ENCODE measurements at regions not wholly inside any gene's neighbourhood (a gene's known extent, or its start where the extent isn't known, plus 50 kb on each side); places are given as distances from the start of the nearest gene placed in this dataset.
A peak's percentile ranks its signal among the peaks of the same experiment; 100 is the strongest.
"Not testable (repeated sequence)": the region's sequence is repeated elsewhere in the genome, so short reads cannot be mapped to it uniquely, and the experiment has no call there.

- DNase-seq = no peak
These were observed 128.0 kb downstream of the ATP23 start for GRCh38 chr12:58069268-58069963.

GRCh38 chr12:58071994-58072393 lies 130.6 kb downstream of the ATP23 start:
- DNase-seq = no peak

GRCh38 chr12:58074259-58074658 lies 132.9 kb downstream of the ATP23 start:
- no peak for DNase-seq

GRCh38 chr12:58079806-58080205 lies 138.4 kb downstream of the ATP23 start:
- DNase-seq = no peak

- DNase-seq = no peak
These were observed 140.1 kb downstream of the ATP23 start for GRCh38 chr12:58081488-58081887.

GRCh38 chr12:58082996-58083395 lies 141.6 kb downstream of the ATP23 start:
- DNase-seq = no peak

GRCh38 chr12:58086006-58086405 lies 144.6 kb downstream of the ATP23 start:
- DNase-seq = no peak

- no peak for DNase-seq
These were observed 145.6 kb downstream of the ATP23 start for GRCh38 chr12:58086930-58087329.

GRCh38 chr12:58087423-58088127 lies 146.2 kb downstream of the ATP23 start:
- DNase-seq = no peak

- no peak for DNase-seq
These were observed 148.2 kb downstream of the ATP23 start for GRCh38 chr12:58089588-58089987.

- no peak for DNase-seq
These were observed 149.3 kb downstream of the ATP23 start for GRCh38 chr12:58090685-58091084.

GRCh38 chr12:58095002-58095401 lies 153.6 kb downstream of the ATP23 start:
- DNase-seq = no peak

- DNase-seq = no peak
These were observed 156.4 kb downstream of the ATP23 start for GRCh38 chr12:58097741-58098140.

GRCh38 chr12:58099476-58099875 lies 158.1 kb downstream of the ATP23 start:
- DNase-seq = no peak

- peak in 1 of 2 experiments; percentile 16 for DNase-seq
These were observed 163.0 kb downstream of the ATP23 start for GRCh38 chr12:58104351-58104755.

GRCh38 chr12:58105225-58106119 lies 164.1 kb downstream of the ATP23 start:
- DNase-seq = no peak

GRCh38 chr12:58106195-58106594 lies 164.8 kb downstream of the ATP23 start:
- peak; percentile 8 to 32 for DNase-seq

- DNase-seq = no peak
These were observed 175.8 kb downstream of the ATP23 start for GRCh38 chr12:58117201-58117600.

GRCh38 chr12:58117667-58118066 lies 176.3 kb downstream of the ATP23 start:
- DNase-seq = no peak

GRCh38 chr12:58125761-58126160 lies 184.4 kb downstream of the ATP23 start:
- not testable (repeated sequence) for DNase-seq

GRCh38 chr12:58131986-58132755 lies 190.8 kb downstream of the ATP23 start:
- DNase-seq = no peak

GRCh38 chr12:58138424-58138823 lies 197.1 kb downstream of the ATP23 start:
- DNase-seq = no peak

- no peak for DNase-seq
These were observed 198.5 kb downstream of the ATP23 start for GRCh38 chr12:58139894-58140293.

All from NCI-H446 (cell line).